A673 (cell line): ENCODE measurements at regions not wholly inside any gene's neighbourhood (a gene's known extent, or its start where the extent isn't known, plus 50 kb on each side); places are given as distances from the start of the nearest gene placed in this dataset.

ENCODE experiments used
- BruUV-seq: library from RNA; stranded (reverse); fragments of 400-500 nt; replicated peaks from 2 replicates; lab custom pipeline; 2021; lab: Mats Ljungman, UMichigan
- CTCF ChIA-PET: fragments of 300-600 bp; sonication (Branson Sonifier 250); formaldehyde crosslinking; loops from one replicate; lab custom pipeline; 2022; ENCODE audit warnings: antibody characterized with exemption; lab: Charles Lee
- POLR2A ChIA-PET: fragments of 300-600 bp; sonication (Branson Sonifier 250); formaldehyde crosslinking; loops from one replicate; lab custom pipeline; 2022; ENCODE audit warnings: antibody characterized with exemption; ENCODE audit not compliant: low non-redundant PET; lab: Charles Lee
- DNase-seq: peaks from one replicate; pipeline ENCODE4 v3.0.0-alpha.2; 2015; ENCODE audit warnings: low spot score
- H3K27ac ChIP-seq: fragments of 200-600 bp; sonication (generic); 2 replicates; pipeline ENCODE4 v1.5.1; 2016; ENCODE audit warnings: mixed run types, low read depth, mild to moderate bottlenecking, mixed read lengths, antibody characterized with exemption, low read length; ENCODE audit not compliant: poor library complexity, severe bottlenecking
- H3K27me3 ChIP-seq: fragments of 200-600 bp; sonication (generic); replicated peaks from 2 replicates; pipeline ENCODE4 v1.6.1; 2017; ENCODE audit warnings: mixed run types, low read depth, mild to moderate bottlenecking, mixed read lengths, antibody characterized with exemption, low read length; ENCODE audit not compliant: insufficient read depth, poor library complexity
- H3K36me3 ChIP-seq: fragments of 200-600 bp; sonication (generic); 2 replicates; pipeline ENCODE4 v1.6.1; 2016; ENCODE audit warnings: mixed run types, mild to moderate bottlenecking, mixed read lengths, antibody characterized with exemption, low read length; ENCODE audit not compliant: insufficient read depth, poor library complexity, severe bottlenecking
- H3K4me1 ChIP-seq: fragments of 200-600 bp; sonication (generic); 2 replicates; pipeline ENCODE4 v1.6.1; 2017; ENCODE audit warnings: mixed run types, mild to moderate bottlenecking, mixed read lengths, antibody characterized with exemption, low read length; ENCODE audit not compliant: insufficient read depth, poor library complexity, severe bottlenecking
- H3K4me3 ChIP-seq: fragments of 200-600 bp; sonication (generic); 2 replicates; pipeline ENCODE4 v1.5.1; 2016; ENCODE audit warnings: low read depth, mixed run types, mild to moderate bottlenecking, mixed read lengths, low read length; ENCODE audit not compliant: poor library complexity, severe bottlenecking
- H3K9me3 ChIP-seq: fragments of 200-600 bp; sonication (generic); 2 replicates; pipeline ENCODE4 v1.6.1; 2016; ENCODE audit warnings: mixed run types, low read depth, mild to moderate bottlenecking, mixed read lengths, antibody characterized with exemption, low read length; ENCODE audit not compliant: poor library complexity, severe bottlenecking
- EZH2 ChIP-seq: fragments of 200-600 bp; sonication (generic); IDR thresholded peaks from 2 replicates; pipeline ENCODE4 v1.6.1; 2017; ENCODE audit warnings: borderline replicate concordance, low read depth, mild to moderate bottlenecking, mixed read lengths, antibody characterized with exemption, low read length; ENCODE audit not compliant: poor library complexity, severe bottlenecking
- intact Hi-C: fragments of 100-400 bp; cut with micrococcal nuclease; formaldehyde crosslinking; loops from one replicate; pipeline ENCODE4 v1.10.0; 2022; ENCODE audit not compliant: unreplicated experiment
- TF ChIP-seq, protein P1 (sequence below): fragments of 300-800, 200-600 bp; sonication (generic); conservative IDR thresholded peaks from 2 replicates; pipeline ENCODE4 v1.5.1; 2017; ENCODE audit warnings: low read depth, mild to moderate bottlenecking, antibody characterized with exemption, low read length, moderate library complexity, mixed read lengths

DNA sequence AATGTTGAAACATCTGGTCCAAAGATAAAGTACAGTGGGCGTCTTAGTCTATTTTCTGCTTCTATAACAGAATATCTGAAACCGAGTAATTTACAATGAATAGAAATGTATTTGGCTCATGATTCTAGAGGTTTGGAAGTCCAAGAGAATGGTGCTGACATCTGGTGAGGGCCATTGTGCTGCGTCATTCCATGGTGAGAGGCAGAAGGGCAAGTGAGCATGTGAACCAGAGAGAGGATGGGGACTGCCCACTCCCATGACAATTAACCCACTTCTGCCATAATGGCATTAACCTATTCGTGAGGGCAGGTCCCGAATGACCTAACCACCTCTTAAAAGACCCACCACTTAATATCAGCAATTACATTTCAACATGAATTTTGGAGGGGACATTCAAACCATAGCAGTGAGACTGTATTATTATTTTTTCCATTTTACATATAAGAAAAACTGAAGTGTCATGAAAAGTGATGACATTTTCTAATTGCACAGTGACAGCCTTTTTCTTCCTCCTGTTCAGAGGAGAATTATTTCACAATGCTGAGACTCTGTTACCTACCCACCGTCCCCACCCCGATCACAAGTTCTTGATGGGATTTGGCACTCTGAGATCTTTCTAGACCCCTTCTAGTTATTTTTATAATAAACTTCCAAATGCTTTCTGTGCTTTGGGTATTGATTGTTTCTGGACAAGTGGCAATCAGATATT is 238.8 kb downstream of the RPLP1 start:
- no peak overlapping the region for H3K27ac ChIP-seq
- no peaks in the 10 kb centered on the region for H3K4me1 ChIP-seq
- no peak for DNase-seq
- CTCF ChIA-PET = no interaction called here
- peaks cover 20% of the 10 kb centered on the region for H3K9me3 ChIP-seq
- POLR2A ChIA-PET = no interaction called here
- BruUV-seq = no TSS peak
- no peaks in the 10 kb centered on the region for H3K36me3 ChIP-seq
- no peak overlapping the region for H3K4me3 ChIP-seq
- TF ChIP-seq, protein P1, sequence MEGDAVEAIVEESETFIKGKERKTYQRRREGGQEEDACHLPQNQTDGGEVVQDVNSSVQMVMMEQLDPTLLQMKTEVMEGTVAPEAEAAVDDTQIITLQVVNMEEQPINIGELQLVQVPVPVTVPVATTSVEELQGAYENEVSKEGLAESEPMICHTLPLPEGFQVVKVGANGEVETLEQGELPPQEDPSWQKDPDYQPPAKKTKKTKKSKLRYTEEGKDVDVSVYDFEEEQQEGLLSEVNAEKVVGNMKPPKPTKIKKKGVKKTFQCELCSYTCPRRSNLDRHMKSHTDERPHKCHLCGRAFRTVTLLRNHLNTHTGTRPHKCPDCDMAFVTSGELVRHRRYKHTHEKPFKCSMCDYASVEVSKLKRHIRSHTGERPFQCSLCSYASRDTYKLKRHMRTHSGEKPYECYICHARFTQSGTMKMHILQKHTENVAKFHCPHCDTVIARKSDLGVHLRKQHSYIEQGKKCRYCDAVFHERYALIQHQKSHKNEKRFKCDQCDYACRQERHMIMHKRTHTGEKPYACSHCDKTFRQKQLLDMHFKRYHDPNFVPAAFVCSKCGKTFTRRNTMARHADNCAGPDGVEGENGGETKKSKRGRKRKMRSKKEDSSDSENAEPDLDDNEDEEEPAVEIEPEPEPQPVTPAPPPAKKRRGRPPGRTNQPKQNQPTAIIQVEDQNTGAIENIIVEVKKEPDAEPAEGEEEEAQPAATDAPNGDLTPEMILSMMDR = no peak
- TF ChIP-seq EZH2 = no peak
- intact Hi-C loops = no loop called here
- no peaks in the 10 kb centered on the region for H3K27me3 ChIP-seq

DNA sequence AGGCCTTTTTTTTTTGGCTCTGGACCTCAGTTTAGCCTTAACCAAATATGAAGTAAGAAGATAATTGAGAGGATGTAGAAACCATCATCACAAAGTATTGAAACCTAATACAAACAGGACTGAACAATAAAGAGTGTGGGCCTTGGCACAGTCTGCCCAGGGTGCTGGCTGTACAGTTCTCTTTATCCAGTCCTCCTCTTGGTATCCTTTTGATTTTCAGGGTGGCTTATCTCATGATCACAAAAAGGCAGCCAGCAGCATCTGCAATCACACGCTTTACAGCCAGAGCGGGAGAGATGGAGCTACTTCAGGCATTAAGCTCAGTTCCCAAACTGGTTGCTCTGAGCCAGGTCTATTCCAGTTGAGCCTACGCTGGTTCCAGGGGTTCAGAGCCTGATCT is 239.7 kb downstream of the RPLP1 start:
- intact Hi-C loops = no loop called here

DNA sequence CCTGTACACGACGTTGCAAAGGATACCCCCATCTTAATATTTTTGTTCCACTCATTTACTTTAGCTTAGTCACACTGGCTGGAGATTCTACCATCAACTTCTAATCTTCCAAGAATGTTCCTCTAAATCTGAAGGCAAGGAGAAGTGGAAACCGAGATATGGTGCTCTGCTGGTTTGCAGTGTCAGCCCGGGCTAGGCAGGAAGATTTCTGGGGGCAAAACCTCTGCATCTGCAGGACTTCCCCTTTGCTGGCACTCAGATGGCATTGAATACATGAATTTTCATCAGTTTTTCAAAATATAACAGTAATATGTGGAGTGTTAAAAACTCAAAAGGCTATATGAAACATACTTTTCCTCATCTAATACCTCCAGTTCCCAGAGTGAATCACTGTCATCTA is 240.4 kb downstream of the RPLP1 start:
- Histone ChIP-seq H3K4me1 (no peaks in the 10 kb centered on the region), H3K36me3 (no peaks in the 10 kb centered on the region), H3K9me3 (peaks cover 20% of the 10 kb centered on the region), H3K27ac (no peak overlapping the region), H3K27me3 (no peaks in the 10 kb centered on the region), H3K4me3 (no peak overlapping the region)
- CTCF ChIA-PET = no interaction called here
- no peak for TF ChIP-seq EZH2
- TF ChIP-seq, protein P1 = no peak
- DNase-seq = no peak
- POLR2A ChIA-PET = no interaction called here
- no TSS peak for BruUV-seq
- intact Hi-C loops = no loop called here

More for the DNA sequence above, 239.7 kb downstream of the RPLP1 start:
- no peaks in the 10 kb centered on the region for H3K4me1 ChIP-seq
- H3K9me3 ChIP-seq = peaks cover 20% of the 10 kb centered on the region
- H3K36me3 ChIP-seq = no peaks in the 10 kb centered on the region
- TF ChIP-seq EZH2 = no peak
- TF ChIP-seq, protein P1 = no peak
- no peak overlapping the region for H3K27ac ChIP-seq
- no TSS peak for BruUV-seq
- DNase-seq = no peak
- ChIA-PET CTCF (no interaction called here), POLR2A (no interaction called here)
- no peaks in the 10 kb centered on the region for H3K27me3 ChIP-seq
- no peak overlapping the region for H3K4me3 ChIP-seq
